GM18907 (cell line): ENCODE measurements at regions not wholly inside any gene's neighbourhood (a gene's known extent, or its start where the extent isn't known, plus 50 kb on each side); places are given as distances from the start of the nearest gene placed in this dataset.
"Not testable (repeated sequence)": the region's sequence is repeated elsewhere in the genome, so short reads cannot be mapped to it uniquely, and the experiment has no call there.

Source experiments
- ATAC-seq: cut with Tn5 transposase; IDR thresholded peaks from one replicate; pipeline ENCODE4 v1.9.1; 2021; ENCODE audit warnings: mild to moderate bottlenecking, moderate library complexity; ENCODE audit not compliant: unreplicated experiment

DNA sequence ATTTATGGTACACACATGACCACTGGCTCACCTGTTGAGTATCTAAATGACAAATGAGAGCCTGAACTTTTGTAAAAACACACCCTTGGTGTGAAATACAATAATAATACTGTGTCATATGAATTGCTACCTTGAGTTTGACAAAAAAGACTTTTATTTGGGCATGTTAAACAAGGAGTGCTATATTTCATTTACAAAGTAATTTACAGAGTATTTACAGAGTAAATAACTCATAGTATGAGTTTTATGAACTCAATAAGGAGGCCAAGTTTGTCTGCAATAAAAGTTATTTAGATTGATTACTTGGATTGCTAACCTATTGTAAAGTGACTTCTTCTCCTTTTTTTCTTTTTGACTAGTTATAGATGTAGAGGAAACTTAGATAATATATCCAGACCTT, 146.0 kb upstream of the NUDT12 start:
- no peak for ATAC-seq

DNA sequence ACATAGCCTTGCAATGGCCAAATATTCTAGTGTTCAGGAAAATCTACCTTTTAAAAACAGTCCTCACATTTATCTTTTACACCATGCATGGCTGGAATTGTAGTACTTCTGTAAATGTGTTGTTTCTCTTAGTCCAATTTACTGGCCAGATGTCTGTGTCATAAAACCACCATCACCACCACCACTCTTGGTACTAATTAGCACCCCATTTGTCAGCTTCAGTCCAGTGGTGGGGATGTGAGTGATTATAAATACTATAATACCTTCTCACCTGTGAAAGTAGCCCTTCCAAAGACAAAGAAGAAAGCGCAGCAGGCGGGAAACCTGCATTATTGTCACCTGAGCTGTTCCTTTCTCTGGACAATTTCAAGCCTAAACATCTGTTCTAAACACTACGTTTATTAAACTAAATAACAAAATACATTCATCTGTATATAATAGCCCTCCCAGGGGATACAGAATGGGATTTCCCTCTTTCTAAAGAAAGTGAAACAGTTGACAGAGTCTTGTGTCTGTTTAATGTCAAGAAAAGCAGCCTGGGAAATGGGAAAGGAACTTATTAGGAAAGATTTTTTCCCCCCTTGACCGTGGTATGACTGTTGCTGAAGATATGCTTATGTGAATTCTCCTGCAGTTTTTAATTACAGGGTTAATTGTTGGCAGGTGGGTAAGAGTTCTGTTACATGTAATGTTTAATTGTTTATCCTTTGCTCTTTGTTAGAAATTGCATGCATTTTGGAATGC, 144.5 kb upstream of the NUDT12 start:
- no peak for ATAC-seq

DNA sequence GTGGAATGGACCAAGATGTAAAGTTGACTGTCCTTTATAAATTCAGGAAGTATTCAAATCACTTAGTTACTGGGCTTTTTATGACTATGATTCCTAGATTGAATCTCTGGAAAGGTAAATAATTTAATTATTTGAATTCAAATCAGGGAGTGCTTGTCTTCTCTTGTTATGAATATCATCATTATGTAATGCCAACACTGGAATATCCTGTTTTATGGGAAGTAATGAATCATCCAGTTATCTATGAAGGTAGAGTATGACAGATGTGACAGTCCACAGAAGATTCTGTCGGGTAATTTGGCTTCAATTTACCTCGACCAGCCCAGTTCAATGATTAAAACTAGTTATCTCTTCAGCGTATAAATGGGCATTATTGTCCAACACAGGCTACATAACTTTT, 141.0 kb upstream of the NUDT12 start:
- no peak for ATAC-seq

DNA sequence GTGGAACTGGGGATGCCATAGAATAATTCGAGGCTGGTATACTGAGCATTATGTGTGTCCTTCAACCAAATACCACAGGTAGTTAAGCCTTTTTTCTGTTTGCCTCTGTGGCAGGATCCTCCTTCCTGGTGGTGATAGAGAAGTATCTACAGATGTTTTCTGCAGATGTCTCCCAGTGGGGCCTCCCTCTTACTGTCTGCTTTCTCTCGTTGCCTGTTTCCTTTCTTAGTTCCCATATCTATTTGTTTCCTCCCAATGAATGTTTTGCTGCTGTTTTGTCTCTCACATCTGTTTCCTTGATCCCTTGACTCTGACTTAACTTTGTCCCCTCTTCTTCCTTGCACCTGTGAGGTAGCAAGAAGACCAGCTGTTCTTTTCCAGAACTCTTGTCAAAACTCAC, 130.9 kb upstream of the NUDT12 start:
- ATAC-seq = no peak

DNA sequence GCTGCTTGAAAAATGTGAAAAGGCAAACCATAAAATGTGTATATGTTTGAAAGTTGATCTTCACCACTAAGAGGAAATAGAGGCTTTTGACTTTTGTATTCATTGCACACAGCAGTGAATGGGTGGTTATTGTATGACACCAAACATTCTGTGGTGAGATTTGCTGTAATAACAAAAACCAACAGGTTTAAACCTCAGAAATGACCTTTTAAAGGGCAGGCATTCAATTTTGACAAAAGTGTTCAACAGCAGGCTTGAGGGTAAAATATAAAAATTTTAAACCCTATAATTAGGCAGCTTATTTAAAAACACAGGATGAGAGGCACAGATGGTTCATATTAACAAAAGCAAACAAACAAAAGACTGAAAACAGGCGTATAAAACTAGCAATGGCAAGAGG, 128.1 kb upstream of the NUDT12 start:
- ATAC-seq = no peak

DNA sequence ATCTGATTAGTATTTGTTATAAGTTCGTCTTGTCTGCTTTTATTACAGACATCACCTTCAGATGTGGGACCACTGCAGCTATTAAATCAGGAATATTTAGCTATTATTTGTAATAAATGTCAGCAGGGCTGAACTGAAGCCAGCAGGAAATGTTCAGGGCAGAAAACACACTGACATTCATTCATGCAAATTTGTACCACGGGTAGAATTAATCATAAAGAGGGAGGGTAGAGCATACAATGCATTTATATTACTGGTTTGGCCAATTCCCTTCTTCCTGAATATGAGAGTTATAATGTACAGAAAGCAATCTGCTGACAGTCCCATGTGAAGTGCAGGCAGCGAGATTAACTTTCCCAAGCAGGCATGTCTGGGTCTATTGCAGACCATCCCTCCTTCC, 117.3 kb upstream of the NUDT12 start:
- ATAC-seq = no peak

DNA sequence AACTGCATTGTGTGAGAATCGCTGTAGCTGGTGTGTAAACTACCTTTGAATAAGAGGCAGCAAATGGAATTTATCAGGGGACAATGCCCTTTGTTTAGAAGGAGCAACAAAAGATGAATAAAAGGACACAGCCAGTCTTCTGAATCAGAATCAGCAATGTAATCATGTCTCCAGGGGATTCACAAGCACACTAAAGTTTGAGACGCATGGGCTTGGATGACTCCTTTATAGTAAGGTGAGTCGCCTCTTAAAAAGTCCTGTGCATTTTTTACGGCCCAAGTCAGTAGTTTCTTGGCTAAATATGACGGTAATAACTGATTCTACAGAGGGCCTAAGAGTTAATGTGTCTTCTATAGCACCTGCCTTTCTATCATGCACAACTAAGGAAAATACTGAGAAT, 113.6 kb upstream of the NUDT12 start:
- not testable (repeated sequence) for ATAC-seq

DNA sequence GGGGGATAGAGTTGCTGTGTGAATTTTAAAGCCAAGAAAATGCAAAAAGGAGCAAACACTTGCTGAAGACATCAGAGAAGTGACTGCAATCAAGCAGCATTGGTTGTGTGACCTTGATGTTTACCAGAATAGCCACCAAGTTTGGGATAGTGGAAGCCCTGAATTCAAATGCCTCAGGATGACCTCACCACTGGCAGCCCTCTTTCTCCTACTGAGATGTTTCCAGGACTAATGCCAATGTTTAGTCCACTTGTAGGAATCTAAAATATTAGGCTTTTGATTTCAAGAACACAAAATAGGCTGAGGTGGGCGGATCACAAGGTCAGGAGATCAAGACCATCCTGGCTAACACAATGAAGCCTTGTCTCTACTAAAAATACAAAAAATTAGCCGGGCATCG, 112.2 kb upstream of the NUDT12 start:
- ATAC-seq = no peak

DNA sequence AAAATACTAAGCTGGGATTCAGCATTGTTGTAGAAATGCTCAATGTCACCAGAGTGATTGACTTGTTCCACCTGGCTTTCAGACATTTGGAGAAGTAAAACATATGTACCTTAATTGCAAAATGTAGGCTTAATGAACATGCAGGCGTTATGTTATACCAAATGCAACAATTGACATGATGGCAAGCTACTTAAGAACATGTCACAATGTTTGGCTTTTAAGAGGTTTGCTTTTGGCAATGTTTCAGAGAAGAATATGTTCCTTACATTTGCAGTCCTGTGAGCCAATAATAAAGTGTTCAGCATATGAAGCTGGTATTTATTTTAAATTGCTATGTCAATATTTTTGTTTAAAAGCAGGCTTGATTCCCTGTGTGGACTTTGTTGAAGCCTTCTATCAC, 111.7 kb upstream of the NUDT12 start:
- ATAC-seq = no peak

DNA sequence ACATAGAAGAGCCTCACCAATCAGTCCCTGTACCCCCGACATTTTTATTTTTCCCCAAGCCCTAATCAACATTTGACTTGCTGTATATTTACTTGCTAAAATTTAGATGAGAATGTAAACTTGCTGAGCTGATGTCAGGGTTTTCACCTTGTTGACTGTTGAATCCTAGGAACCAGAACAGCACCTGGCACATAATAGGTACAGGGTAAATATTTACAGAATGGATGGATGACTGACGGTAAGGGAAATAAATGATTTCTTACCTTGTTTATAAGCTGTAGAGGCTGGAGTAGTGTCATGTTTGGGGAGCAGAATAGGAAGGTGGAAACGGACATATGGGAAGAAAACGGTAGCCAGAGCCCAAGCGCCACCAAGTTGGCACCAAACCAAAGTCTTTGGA, 107.0 kb upstream of the NUDT12 start:
- no peak for ATAC-seq

DNA sequence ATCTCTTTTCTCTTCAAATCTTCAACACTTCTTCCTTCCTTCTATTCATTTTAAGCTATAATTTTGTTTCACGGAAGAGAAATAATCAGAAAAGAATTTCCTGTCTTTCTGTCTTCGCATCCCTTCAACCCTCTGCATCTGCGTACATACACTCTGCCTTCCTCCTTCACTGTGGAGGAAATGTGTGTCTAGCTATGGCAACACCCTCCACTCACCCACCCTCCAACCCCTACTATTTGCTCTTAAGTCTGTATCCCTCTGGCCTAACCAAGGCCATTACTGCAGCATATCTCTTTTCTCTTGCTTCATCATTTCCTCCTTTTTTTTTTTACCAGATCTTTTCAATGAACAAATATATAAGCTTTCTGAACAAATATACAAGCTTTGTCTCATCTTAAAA, 105.7 kb upstream of the NUDT12 start:
- ATAC-seq = no peak

DNA sequence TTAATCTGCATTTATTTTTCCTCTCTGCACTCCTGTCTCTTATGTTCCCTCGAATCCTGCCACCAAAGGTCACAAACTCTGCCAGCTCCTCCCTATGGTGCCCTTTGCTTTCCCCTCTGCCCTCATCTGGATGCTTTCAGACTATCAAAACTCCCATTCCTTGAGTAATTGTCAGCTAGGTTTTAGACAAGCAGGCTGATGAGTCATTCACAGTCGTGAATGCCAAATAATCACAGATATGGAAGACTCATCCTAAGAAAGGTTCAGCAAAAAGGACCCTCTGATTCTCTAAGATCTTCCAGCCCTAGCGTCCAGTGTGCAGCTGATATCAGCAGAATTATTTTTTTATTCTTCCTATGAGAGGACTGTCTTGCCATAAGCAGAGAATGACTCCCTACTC, 104.5 kb upstream of the NUDT12 start:
- ATAC-seq = no peak

DNA sequence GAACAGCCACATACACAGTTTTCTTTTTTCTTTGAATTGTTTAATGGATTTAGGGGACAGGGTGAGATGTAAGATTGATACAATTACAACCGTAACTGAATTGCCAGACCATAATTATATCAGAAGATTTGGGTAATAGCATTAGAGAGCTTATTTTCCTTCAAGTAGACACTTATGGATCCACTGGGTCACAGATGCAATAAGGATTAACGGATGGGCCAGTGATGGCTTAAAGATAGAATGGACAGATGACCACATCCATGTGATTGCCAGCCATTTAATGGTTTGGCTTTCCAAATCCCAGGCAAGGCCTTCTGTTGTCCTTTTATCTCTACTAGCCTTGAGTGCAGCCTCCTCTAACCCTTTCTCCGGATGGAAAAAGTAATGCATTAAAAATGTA, 94.7 kb upstream of the NUDT12 start:
- ATAC-seq = no peak

DNA sequence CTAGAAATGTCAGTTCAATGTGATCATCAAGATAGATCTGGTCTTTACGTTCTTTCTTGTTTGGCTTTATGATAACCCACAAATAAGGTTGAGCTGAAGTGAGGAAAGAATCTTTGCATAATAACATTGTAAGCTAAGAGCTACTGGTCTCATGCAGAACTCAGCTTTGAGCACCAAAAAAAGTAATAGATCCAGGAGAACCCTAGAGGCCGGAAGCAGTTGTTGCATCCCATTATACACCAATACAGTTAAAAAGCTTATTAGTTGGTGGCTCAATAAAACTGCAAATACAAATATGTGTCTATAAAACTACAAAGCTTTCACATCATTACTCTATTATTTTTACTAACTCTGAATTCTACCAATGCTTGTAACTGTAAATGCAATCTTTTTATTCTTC, 85.5 kb upstream of the NUDT12 start:
- ATAC-seq = no peak

DNA sequence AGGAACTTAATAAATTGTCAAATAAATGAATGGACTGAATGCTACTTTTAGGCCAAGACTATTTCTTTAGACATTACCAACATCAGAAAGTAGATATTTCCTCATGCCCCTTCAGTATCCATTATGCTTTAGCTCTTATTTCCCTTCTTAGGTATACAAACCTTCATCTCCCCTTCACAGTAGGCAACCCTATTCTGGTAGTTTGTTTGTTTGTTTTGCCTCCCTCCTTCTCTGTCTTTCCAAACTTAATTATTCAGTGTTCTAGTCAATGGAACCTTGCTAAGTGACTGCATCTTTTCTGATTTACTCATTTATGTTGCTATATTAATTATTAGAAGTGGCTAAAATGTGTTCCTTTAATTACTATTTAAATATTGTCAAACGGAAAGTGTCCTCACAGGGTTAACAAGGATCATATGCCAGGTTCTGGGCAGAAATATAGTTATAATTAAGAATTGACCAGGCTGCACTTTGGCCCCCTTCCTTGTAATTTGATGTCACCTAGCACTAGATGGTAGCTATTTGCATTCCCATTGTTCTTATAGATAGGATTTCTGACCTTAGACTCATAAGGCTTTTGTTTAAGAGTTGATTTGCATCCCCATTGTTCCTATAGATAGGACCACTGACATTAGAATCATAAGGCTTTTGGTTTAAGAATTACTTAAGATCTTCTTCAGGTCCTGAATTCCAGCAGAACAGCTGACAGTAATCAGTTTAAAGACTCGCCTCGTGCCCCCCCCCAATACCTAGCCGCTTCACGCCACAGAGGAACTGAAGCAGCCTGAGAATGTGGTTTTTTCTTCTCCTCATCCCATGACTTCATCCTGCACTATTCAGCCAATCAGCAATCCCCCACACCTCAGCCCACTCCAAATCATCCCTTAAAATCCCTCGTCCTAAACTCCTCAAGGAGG, 84.4 kb upstream of the NUDT12 start:
- ATAC-seq = no peak

DNA sequence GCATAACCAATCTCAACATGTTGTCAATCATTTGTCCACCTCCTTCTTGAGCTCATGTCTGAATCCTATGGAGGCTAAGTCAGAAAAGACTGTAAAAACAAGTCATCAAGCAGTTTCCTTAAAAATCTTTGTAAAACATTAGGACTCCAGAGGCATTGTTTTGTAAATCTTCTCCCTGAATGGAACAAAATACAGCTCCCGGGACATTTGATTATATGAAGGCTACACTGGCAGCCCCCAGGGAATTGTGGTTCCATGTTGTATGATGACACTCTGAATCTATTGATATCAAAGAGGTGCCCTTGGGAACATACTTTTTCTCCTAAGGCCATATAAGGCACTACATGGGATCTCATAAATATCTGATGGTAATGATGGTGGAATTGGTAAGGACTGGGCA, 83.2 kb upstream of the NUDT12 start:
- no peak for ATAC-seq

DNA sequence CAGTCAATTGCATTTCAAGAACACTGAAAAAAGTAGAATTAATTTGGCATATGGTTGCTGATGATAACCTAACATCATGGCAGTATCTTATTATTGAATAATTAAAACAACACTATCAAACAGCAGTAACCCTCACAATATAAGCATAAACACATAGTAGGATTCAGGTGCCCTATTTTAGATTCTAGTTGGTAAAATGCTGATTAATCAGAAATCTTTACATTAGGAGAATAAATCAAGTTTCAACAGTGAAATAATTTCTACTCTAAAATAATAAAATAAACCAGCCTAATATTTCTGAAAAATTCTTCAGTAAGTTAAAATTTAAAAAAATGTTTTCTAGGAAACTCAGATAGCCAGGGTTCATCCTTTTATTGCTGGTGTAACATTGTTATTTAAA, 76.4 kb upstream of the NUDT12 start:
- no peak for ATAC-seq

DNA sequence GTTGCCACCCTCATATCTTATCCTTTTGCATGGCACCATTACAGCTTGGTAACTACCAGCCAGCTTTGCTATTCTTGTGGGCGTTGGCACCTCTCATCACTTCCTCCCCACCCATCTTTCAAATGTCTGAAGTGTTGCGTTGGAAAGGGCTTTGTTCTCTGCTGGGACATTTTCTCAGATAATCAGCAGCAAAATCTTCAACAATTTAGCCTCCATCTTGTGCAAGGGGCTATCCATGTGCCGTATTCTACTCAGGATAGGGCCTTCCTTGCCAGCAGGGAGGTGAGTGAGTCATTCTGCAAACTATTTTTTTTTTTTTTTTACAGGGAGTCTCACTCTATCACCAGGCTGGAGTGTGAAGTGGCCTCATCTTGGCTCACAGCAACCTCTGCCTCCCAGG, 62.1 kb upstream of the NUDT12 start:
- ATAC-seq = no peak

DNA sequence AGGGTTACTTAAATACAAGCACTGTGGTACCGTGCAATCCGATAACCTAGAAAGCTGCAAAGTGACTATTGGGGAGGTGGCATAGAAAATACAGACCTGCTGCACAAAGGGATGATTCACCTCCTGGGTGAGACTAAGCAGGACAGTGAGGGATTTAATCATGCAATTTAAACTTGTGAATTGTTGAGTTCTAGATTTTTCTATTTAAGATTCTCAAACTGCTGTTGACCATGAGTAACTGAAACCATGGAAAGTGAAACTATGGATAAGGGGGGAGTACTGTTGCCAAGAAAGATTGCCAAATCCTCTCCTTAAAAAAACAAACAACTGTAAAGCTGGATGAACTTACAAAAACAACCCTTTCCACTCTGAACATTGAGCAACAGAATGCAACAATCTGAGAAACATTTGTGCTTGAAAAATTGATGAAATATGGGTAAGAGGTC, 61.5 kb upstream of the NUDT12 start:
- ATAC-seq = no peak

DNA sequence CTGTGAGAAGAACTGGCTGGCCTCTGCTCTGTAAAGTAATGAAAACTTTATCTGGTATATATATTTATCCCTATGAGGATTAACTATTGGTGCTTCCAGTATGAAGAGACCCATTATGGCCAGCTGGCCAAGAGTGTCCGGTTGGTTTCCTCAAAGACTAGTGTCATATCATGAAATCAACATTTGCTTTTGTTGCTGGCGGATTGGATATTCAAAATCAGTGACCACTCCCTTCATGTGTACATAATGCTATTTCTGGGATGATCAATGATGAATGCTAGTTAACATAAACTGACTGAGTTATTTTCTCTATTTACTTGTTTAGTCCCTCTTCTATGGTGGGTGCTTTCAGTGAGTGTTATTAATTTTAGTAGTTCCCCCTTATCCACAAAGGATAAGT, 60.8 kb upstream of the NUDT12 start:
- no peak for ATAC-seq

DNA sequence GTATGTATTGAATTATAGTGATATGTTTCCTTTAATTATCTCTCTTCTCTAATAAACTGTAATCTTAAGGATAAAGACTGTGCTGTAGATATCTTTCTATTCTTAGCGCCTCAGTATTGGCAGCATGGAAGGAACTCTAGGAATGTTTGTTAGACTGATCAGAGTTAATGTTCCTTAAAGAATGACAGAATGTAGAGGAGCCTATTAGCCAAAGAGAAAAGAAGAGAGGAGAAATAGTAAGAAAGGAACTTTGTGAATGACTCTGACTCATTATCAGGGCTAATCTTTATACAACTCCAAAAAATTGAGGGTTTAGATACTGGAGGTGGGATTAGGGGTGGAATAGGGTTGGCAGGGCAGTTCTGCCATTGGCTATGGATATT, 59.0 kb upstream of the NUDT12 start:
- ATAC-seq = no peak

DNA sequence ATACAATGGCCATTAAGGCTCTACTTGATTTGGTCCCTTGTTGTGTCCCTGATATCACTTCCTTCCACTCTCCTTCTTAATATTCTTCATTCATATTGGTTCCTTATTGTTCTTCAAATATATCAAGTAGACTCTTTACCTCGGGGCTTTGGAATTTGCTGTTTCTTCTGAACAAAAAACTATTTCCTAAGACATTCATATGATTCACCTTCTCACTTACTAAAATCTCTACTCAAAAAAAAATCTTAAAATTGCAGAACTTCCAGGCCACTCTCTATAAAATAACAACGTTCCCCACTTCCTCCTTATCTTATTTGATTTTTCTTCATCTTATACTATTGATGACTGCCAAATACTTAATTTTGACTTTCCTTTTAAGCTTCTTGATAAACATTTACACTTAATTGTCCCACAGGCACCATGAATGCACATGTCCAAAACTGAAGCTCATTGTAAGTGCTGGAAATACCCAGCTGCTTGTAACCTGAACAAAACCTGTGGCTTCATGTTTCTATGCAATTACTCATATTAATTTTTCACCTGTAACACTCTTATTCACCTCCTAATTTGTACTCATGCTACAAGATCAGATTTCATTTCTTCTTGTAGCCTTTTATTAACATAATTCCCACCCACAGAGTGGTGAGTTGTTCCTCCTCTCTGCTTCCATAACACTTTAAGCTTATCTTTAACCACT, 58.4 kb upstream of the NUDT12 start:
- no peak for ATAC-seq
